Adipocyte (in vitro differentiated cells): ENCODE measurements at regions not wholly inside any gene's neighbourhood (a gene's known extent, or its start where the extent isn't known, plus 50 kb on each side); places are given as distances from the start of the nearest gene placed in this dataset.

ENCODE experiments used
- DNase-seq: peaks from one replicate; pipeline ENCODE4 v3.0.0-alpha.2; 2015; ENCODE audit warnings: low read depth
- H3K27me3 ChIP-seq: replicated peaks from 2 replicates; pipeline ENCODE4 v1.7.0; 2013; ENCODE audit warnings: mild to moderate bottlenecking, low read length, moderate library complexity; ENCODE audit not compliant: control insufficient read depth, insufficient read depth
- H3K36me3 ChIP-seq: 2 replicates; pipeline ENCODE4 v1.7.0; 2013; ENCODE audit warnings: low read length, mild to moderate bottlenecking, moderate library complexity; ENCODE audit not compliant: control insufficient read depth, insufficient read depth, severe bottlenecking
- H3K4me1 ChIP-seq: 2 replicates; pipeline ENCODE4 v1.7.0; 2013; ENCODE audit warnings: mild to moderate bottlenecking, low read length, moderate library complexity; ENCODE audit not compliant: control insufficient read depth, insufficient read depth
- H3K4me3 ChIP-seq: 2 replicates; pipeline ENCODE4 v1.7.0; 2013; ENCODE audit warnings: mild to moderate bottlenecking, low read length, moderate library complexity
- H3K9ac ChIP-seq: 2 replicates; pipeline ENCODE4 v1.7.0; 2013; ENCODE audit warnings: mild to moderate bottlenecking, low read length, moderate library complexity
- H3K9me3 ChIP-seq: 2 replicates; pipeline ENCODE4 v1.7.0; 2013; ENCODE audit warnings: mild to moderate bottlenecking, low read length, moderate library complexity; ENCODE audit not compliant: control insufficient read depth

GRCh38 chrX:134735015-134735414 is 62.0 kb downstream of the PABIR2 start:
- Histone ChIP-seq H3K27me3 (peaks cover 23% of the 10 kb centered on the region), H3K4me3 (no peak overlapping the region), H3K9me3 (peaks cover 4% of the 10 kb centered on the region), H3K36me3 (no peaks in the 10 kb centered on the region), H3K9ac (no peak overlapping the region), H3K4me1 (peaks cover 22% of the 10 kb centered on the region)
- DNase-seq: no peak

GRCh38 chrX:134734466-134734952 is 62.5 kb downstream of the PABIR2 start:
- Histone ChIP-seq H3K9me3 (peaks cover 4% of the 10 kb centered on the region), H3K9ac (no peak overlapping the region), H3K36me3 (no peaks in the 10 kb centered on the region), H3K4me1 (peaks cover 22% of the 10 kb centered on the region), H3K27me3 (peaks cover 23% of the 10 kb centered on the region), H3K4me3 (no peak overlapping the region)
- no peak for DNase-seq

GRCh38 chrX:134733591-134733990 is 63.4 kb downstream of the PABIR2 start:
- no peaks in the 10 kb centered on the region for H3K36me3 ChIP-seq
- H3K4me3 ChIP-seq: no peak overlapping the region
- DNase-seq: no peak
- H3K27me3 ChIP-seq: peaks cover 27% of the 10 kb centered on the region
- H3K4me1 ChIP-seq: peaks cover 20% of the 10 kb centered on the region
- peaks cover 4% of the 10 kb centered on the region for H3K9me3 ChIP-seq
- H3K9ac ChIP-seq: no peak overlapping the region

- Histone ChIP-seq H3K4me1 (peaks cover 11% of the 10 kb centered on the region), H3K4me3 (no peak overlapping the region), H3K9me3 (peaks cover 4% of the 10 kb centered on the region), H3K36me3 (no peaks in the 10 kb centered on the region), H3K9ac (no peak overlapping the region), H3K27me3 (peaks cover 25% of the 10 kb centered on the region)
- no peak for DNase-seq
Measured at GRCh38 chrX:134732676-134733075, 64.3 kb downstream of the PABIR2 start.

GRCh38 chrX:134732152-134732551 is 64.9 kb downstream of the PABIR2 start:
- DNase-seq: no peak
- H3K9ac ChIP-seq: no peak overlapping the region
- no peak overlapping the region for H3K4me3 ChIP-seq
- H3K9me3 ChIP-seq: peaks cover 4% of the 10 kb centered on the region
- no peaks in the 10 kb centered on the region for H3K36me3 ChIP-seq
- peaks cover 6% of the 10 kb centered on the region for H3K4me1 ChIP-seq
- peaks cover 23% of the 10 kb centered on the region for H3K27me3 ChIP-seq

- no peak overlapping the region for H3K9ac ChIP-seq
- H3K9me3 ChIP-seq: peaks cover 4% of the 10 kb centered on the region
- no peak for DNase-seq
- H3K27me3 ChIP-seq: peaks cover 15% of the 10 kb centered on the region
- H3K4me3 ChIP-seq: no peak overlapping the region
- H3K36me3 ChIP-seq: no peaks in the 10 kb centered on the region
- no peaks in the 10 kb centered on the region for H3K4me1 ChIP-seq
Measured at GRCh38 chrX:134727363-134727762, 69.1 kb upstream of the PLAC1 start.

- no peak overlapping the region for H3K4me3 ChIP-seq
- H3K9me3 ChIP-seq: no peaks in the 10 kb centered on the region
- no peak overlapping the region for H3K9ac ChIP-seq
- H3K36me3 ChIP-seq: no peaks in the 10 kb centered on the region
- DNase-seq: no peak
- peaks cover 11% of the 10 kb centered on the region for H3K27me3 ChIP-seq
- H3K4me1 ChIP-seq: no peaks in the 10 kb centered on the region
Measured at GRCh38 chrX:134725103-134725690, 66.9 kb upstream of the PLAC1 start.

GRCh38 chrX:134721766-134722532 is 63.7 kb upstream of the PLAC1 start:
- Histone ChIP-seq H3K9ac (no peak overlapping the region), H3K36me3 (no peaks in the 10 kb centered on the region), H3K4me3 (no peak overlapping the region), H3K27me3 (peaks cover 3% of the 10 kb centered on the region), H3K4me1 (peaks cover 12% of the 10 kb centered on the region), H3K9me3 (no peaks in the 10 kb centered on the region)
- DNase-seq: no peak

- no peak overlapping the region for H3K4me3 ChIP-seq
- H3K4me1 ChIP-seq: peaks cover 12% of the 10 kb centered on the region
- no peaks in the 10 kb centered on the region for H3K27me3 ChIP-seq
- peaks cover 7% of the 10 kb centered on the region for H3K9me3 ChIP-seq
- no peaks in the 10 kb centered on the region for H3K36me3 ChIP-seq
- peak; percentile 9 for DNase-seq
- no peak overlapping the region for H3K9ac ChIP-seq
Measured at GRCh38 chrX:134718966-134719317, 60.7 kb upstream of the PLAC1 start.

GRCh38 chrX:134718105-134718965 is 60.1 kb upstream of the PLAC1 start:
- peak; percentile 75 for DNase-seq
- H3K4me3 ChIP-seq: no peak overlapping the region
- H3K9ac ChIP-seq: no peak overlapping the region
- H3K4me1 ChIP-seq: peaks cover 12% of the 10 kb centered on the region
- peaks cover 7% of the 10 kb centered on the region for H3K9me3 ChIP-seq
- H3K27me3 ChIP-seq: no peaks in the 10 kb centered on the region
- no peaks in the 10 kb centered on the region for H3K36me3 ChIP-seq

- DNase-seq: no peak
Measured at GRCh38 chrX:134717698-134718097, 59.4 kb upstream of the PLAC1 start.

More at GRCh38 chrX:134717698-134718097, 59.4 kb upstream of the PLAC1 start:
- Histone ChIP-seq H3K27me3 (no peaks in the 10 kb centered on the region), H3K4me3 (no peak overlapping the region), H3K4me1 (peaks cover 12% of the 10 kb centered on the region), H3K36me3 (no peaks in the 10 kb centered on the region), H3K9me3 (peaks cover 7% of the 10 kb centered on the region), H3K9ac (no peak overlapping the region)
